GM23338 (cell line): ENCODE measurements at regions not wholly inside any gene's neighbourhood (a gene's known extent, or its start where the extent isn't known, plus 50 kb on each side); places are given as distances from the start of the nearest gene placed in this dataset.

Experiments used
- ATAC-seq: fragments of 200-7000 bp; cut with Tn5 transposase; 3 replicates; pipeline ENCODE4 v1.9.1; 2020
- DNase-seq: peaks from one replicate; pipeline ENCODE4 v3.0.0-alpha.2; 2015; ENCODE audit warnings: low spot score
- H2AFZ ChIP-seq: fragments of 200-600 bp; sonication (generic); 2 replicates; pipeline ENCODE4 v1.8.0; 2016; ENCODE audit warnings: antibody characterized with exemption, mild to moderate bottlenecking, moderate library complexity
- H3F3A ChIP-seq: fragments of 200-600 bp; sonication (generic); replicated peaks from 2 replicates; pipeline ENCODE4 v1.8.0; 2017; ENCODE audit warnings: antibody characterized with exemption, mixed run types, low read depth
- H3K27ac ChIP-seq: fragments of 200-600 bp; sonication (generic); 2 replicates; pipeline ENCODE4 v1.6.1; 2016; ENCODE audit warnings: low read depth
- H3K27me3 ChIP-seq: fragments of 200-600 bp; sonication (generic); 2 replicates; pipeline ENCODE4 v1.8.0; 2016; ENCODE audit warnings: mild to moderate bottlenecking, mixed run types, moderate library complexity; ENCODE audit not compliant: insufficient read depth
- H3K36me3 ChIP-seq: fragments of 200-600 bp; sonication (generic); 2 replicates; pipeline ENCODE4 v1.8.0; 2016; ENCODE audit warnings: mild to moderate bottlenecking; ENCODE audit not compliant: insufficient read depth
- H3K4me1 ChIP-seq: fragments of 200-600 bp; sonication (generic); 2 replicates; pipeline ENCODE4 v1.8.0; 2016; ENCODE audit warnings: mild to moderate bottlenecking, moderate library complexity; ENCODE audit not compliant: insufficient read depth
- H3K4me2 ChIP-seq: fragments of 200-600 bp; sonication (generic); 2 replicates; pipeline ENCODE4 v1.7.1; 2017; ENCODE audit warnings: mixed run types
- H3K4me3 ChIP-seq: fragments of 200-600 bp; sonication (generic); 2 replicates; pipeline ENCODE4 v1.6.1; 2016; ENCODE audit warnings: mixed run types
- H3K79me2 ChIP-seq: fragments of 200-600 bp; sonication (generic); replicated peaks from 2 replicates; pipeline ENCODE4 v1.8.0; 2017; ENCODE audit warnings: mild to moderate bottlenecking; ENCODE audit not compliant: insufficient read depth
- H3K9me2 ChIP-seq: fragments of 200-600 bp; sonication (generic); 2 replicates; pipeline ENCODE4 v1.8.0; 2017; ENCODE audit not compliant: insufficient read depth
- H4K20me1 ChIP-seq: fragments of 200-600 bp; sonication (generic); replicated peaks from 2 replicates; pipeline ENCODE4 v1.8.0; 2017; ENCODE audit warnings: mild to moderate bottlenecking; ENCODE audit not compliant: insufficient read depth
- H3K27ac Mint-ChIP-seq: 2 replicates; pipeline ENCODE4 v1.8.0; 2020; ENCODE audit warnings: inconsistent platforms, mild to moderate bottlenecking, moderate library complexity, mixed read lengths
- H3K27me3 Mint-ChIP-seq: 3 replicates; pipeline ENCODE4 v1.8.0; 2022; ENCODE audit warnings: low read depth, mild to moderate bottlenecking, moderate library complexity, mixed read lengths, inconsistent platforms; ENCODE audit not compliant: insufficient read depth, poor library complexity
- H3K36me3 Mint-ChIP-seq: 3 replicates; pipeline ENCODE4 v1.8.0; 2021; ENCODE audit warnings: low read depth, mild to moderate bottlenecking, inconsistent platforms, moderate library complexity, mixed read lengths
- H3K4me1 Mint-ChIP-seq: 3 replicates; pipeline ENCODE4 v1.8.0; 2020; ENCODE audit warnings: mild to moderate bottlenecking, inconsistent platforms, mixed read lengths
- H3K4me3 Mint-ChIP-seq: 3 replicates; pipeline ENCODE4 v1.8.0; 2021; ENCODE audit warnings: moderate library complexity, mild to moderate bottlenecking, inconsistent platforms, mixed read lengths
- H3K9me3 Mint-ChIP-seq: 3 replicates; pipeline ENCODE4 v1.8.0; 2020; ENCODE audit warnings: moderate library complexity, mild to moderate bottlenecking, inconsistent platforms, mixed read lengths
- CREB1 ChIP-seq: fragments of 250-450 bp; sonication (Bioruptor Pico); IDR thresholded peaks from 2 replicates; pipeline ENCODE4 v1.5.0; 2020; ENCODE audit warnings: low read depth, mild to moderate bottlenecking, moderate library complexity
- CTCF ChIP-seq, 2 experiments: fragments of 200-600 bp in 1 of 2; sonication (generic) in 1 of 2; conservative IDR thresholded peaks; 2 replicates each; pipeline versions ENCODE4 v1.5.1 to v1.6.1; 2016 to 2017; ENCODE audit warnings: antibody characterized with exemption in 2 of 2, low read depth in 2 of 2, mild to moderate bottlenecking in 2 of 2, moderate library complexity in 1 of 2
- ETS1 ChIP-seq: IDR thresholded peaks from 2 replicates; pipeline ENCODE4 v1.6.1; 2016; ENCODE audit warnings: antibody characterized with exemption
- EZH2 ChIP-seq: fragments of 200-600 bp; sonication (generic); IDR thresholded peaks from one replicate; pipeline ENCODE4 v1.8.0; 2017; ENCODE audit warnings: antibody characterized with exemption, mild to moderate bottlenecking, low read depth; ENCODE audit not compliant: unreplicated experiment
- EZH2phosphoT487 ChIP-seq: fragments of 200-600 bp; sonication (generic); IDR thresholded peaks from one replicate; pipeline ENCODE4 v1.8.1; 2018; ENCODE audit warnings: antibody characterized with exemption; ENCODE audit not compliant: unreplicated experiment
- JUNB ChIP-seq: IDR thresholded peaks from one replicate; pipeline ENCODE4 v1.6.1; 2016; ENCODE audit warnings: antibody characterized with exemption; ENCODE audit not compliant: unreplicated experiment
- NANOG ChIP-seq: IDR thresholded peaks from 2 replicates; pipeline ENCODE4 v1.6.1; 2016; ENCODE audit warnings: antibody characterized with exemption, borderline replicate concordance
- POLR2AphosphoS5 ChIP-seq: IDR thresholded peaks from 2 replicates; pipeline ENCODE4 v1.6.1; 2016; ENCODE audit warnings: antibody characterized with exemption, low read depth
- STAT1 ChIP-seq: IDR thresholded peaks from one replicate; pipeline ENCODE4 v1.6.1; 2016; ENCODE audit warnings: antibody characterized with exemption; ENCODE audit not compliant: unreplicated experiment
- ZNF114 ChIP-seq: fragments of 250-450 bp; sonication (Bioruptor Pico); IDR thresholded peaks from 2 replicates; pipeline ENCODE4 v1.5.0; 2020; ENCODE audit warnings: mild to moderate bottlenecking, moderate library complexity
- TF ChIP-seq, protein P1 (sequence below): IDR thresholded peaks from one replicate; pipeline ENCODE4 v1.6.1; 2018; ENCODE audit warnings: antibody characterized with exemption; ENCODE audit not compliant: unreplicated experiment

DNA sequence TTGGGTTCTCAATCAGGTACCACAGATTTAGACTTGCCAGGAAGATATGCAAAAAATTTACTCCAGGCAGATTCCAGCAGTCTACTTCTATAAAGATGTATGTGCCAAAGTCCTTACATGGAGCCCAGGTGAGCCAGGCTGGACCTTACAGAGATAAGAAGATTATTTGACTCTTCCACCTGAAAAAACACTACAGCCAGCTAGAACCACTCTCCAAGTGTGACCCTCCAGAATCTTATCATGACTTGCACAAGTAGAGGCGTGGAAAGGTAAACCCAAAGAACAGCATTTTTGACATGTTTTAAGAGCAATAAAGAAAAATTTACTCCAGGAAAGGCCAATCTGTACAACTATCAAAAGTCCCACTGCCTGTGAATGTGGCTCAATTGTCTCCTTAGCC is 146.8 kb upstream of the DPT start:
- no peaks in the 10 kb centered on the region for H3K9me3 Mint-ChIP-seq
- no peaks in the 10 kb centered on the region for H3F3A ChIP-seq
- H3K79me2 ChIP-seq = no peaks in the 10 kb centered on the region
- no peak overlapping the region for H2AFZ ChIP-seq
- no peak overlapping the region for H3K4me3 Mint-ChIP-seq
- H3K27me3 Mint-ChIP-seq = no peaks in the 10 kb centered on the region
- no peak overlapping the region for H3K27ac Mint-ChIP-seq
- no peaks in the 10 kb centered on the region; the same call in 2 of the 3 replicates for H3K36me3 Mint-ChIP-seq
- no peaks in the 10 kb centered on the region for H4K20me1 ChIP-seq
- no peaks in the 10 kb centered on the region; the same call in 1 of the 2 replicates for H3K4me1 ChIP-seq
- no peak overlapping the region for H3K4me2 ChIP-seq
- H3K4me1 Mint-ChIP-seq = peaks cover 4% of the 10 kb centered on the region; the same call in 2 of the 3 replicates
- ATAC-seq = no peak
- no peaks in the 10 kb centered on the region for H3K36me3 ChIP-seq
- no peak for DNase-seq
- H3K27me3 ChIP-seq = no peaks in the 10 kb centered on the region
- no peak for TF ChIP-seq NANOG
- TF ChIP-seq CTCF (conservative IDR thresholded peaks at IDR 0.05; ENCODE audit: low read depth in 2 of 2) = no peak
- no peak for TF ChIP-seq EZH2phosphoT487
- TF ChIP-seq, protein P1, sequence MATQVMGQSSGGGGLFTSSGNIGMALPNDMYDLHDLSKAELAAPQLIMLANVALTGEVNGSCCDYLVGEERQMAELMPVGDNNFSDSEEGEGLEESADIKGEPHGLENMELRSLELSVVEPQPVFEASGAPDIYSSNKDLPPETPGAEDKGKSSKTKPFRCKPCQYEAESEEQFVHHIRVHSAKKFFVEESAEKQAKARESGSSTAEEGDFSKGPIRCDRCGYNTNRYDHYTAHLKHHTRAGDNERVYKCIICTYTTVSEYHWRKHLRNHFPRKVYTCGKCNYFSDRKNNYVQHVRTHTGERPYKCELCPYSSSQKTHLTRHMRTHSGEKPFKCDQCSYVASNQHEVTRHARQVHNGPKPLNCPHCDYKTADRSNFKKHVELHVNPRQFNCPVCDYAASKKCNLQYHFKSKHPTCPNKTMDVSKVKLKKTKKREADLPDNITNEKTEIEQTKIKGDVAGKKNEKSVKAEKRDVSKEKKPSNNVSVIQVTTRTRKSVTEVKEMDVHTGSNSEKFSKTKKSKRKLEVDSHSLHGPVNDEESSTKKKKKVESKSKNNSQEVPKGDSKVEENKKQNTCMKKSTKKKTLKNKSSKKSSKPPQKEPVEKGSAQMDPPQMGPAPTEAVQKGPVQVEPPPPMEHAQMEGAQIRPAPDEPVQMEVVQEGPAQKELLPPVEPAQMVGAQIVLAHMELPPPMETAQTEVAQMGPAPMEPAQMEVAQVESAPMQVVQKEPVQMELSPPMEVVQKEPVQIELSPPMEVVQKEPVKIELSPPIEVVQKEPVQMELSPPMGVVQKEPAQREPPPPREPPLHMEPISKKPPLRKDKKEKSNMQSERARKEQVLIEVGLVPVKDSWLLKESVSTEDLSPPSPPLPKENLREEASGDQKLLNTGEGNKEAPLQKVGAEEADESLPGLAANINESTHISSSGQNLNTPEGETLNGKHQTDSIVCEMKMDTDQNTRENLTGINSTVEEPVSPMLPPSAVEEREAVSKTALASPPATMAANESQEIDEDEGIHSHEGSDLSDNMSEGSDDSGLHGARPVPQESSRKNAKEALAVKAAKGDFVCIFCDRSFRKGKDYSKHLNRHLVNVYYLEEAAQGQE = no peak
- no peak for TF ChIP-seq EZH2
- no peak for TF ChIP-seq JUNB
- no peak for TF ChIP-seq CREB1 (CRISPR knock-in tag)
- no peak for TF ChIP-seq ZNF114 (CRISPR knock-in tag)
- TF ChIP-seq ETS1 = no peak
- no peak for TF ChIP-seq STAT1
- no peak for TF ChIP-seq POLR2AphosphoS5
- H3K4me3 ChIP-seq = no peak overlapping the region
- 0 out of 2 replicates have a peak, but pooled peaks cover 2% of the 10 kb centered on the region for H3K9me2 ChIP-seq
- no peak overlapping the region for H3K27ac ChIP-seq
